ENCODE measurements at regions not wholly inside any gene's neighbourhood (a gene's known extent, or its start where the extent isn't known, plus 50 kb on each side); places are given as distances from the start of the nearest gene placed in this dataset.

- intact Hi-C loops (cut with micrococcal nuclease; ENCODE audit: unreplicated experiment): no loop called here
- no TSS peak for BruUV-seq (replicated peaks)
- peaks cover 1 to 7% of the 10 kb centered on the region in 2 experiments; a peak in 2 of 5 replicates for H3K27me3 ChIP-seq (ENCODE audit: control insufficient read depth in 1 of 2, insufficient read depth in 2 of 2, low read length in 2 of 2)
- DNase-seq (ENCODE audit: low spot score) (no peak), ATAC-seq (no peak), FAIRE-seq (no peak)
- no peak overlapping the region for H2AFZ ChIP-seq (ENCODE audit: low read length)
- 0% methylated on average over 1 of the region's 1 CpG for WGBS (ENCODE audit: low lambda C conversion rate)
- no peak overlapping the region for H3K9ac ChIP-seq (ENCODE audit: insufficient read depth, low read depth, low read length)
- no peak overlapping the region for H3K4me3 ChIP-seq (replicated peaks in 1 of 3; ENCODE audit: insufficient read depth in 1 of 3, low read depth in 2 of 3, low read length in 3 of 3)
- H4K20me1 ChIP-seq (ENCODE audit: insufficient read depth, low read length): no peaks in the 10 kb centered on the region
- H3K27ac ChIP-seq (ENCODE audit: extremely low read length, insufficient read depth, low read length): no peak overlapping the region
- in situ Hi-C loops (cut with HindIII; ENCODE audit: extremely low pct_ligation_motif_present, low pct_unique_long_range_greater_than_20kb): no loop called here
- no peaks in the 10 kb centered on the region for H3K4me1 ChIP-seq (ENCODE audit: insufficient read depth, low read length)
- POLR2A ChIA-PET: no interaction called here
- H3K9me3 ChIP-seq (ENCODE audit: low read length): no peaks in the 10 kb centered on the region
- no peak overlapping the region for H3K4me2 ChIP-seq (ENCODE audit: low read depth, low read length)
- TF ChIP-seq ZNF335 (CRISPR knock-in tag; IDR thresholded peaks at IDR 0.05) (no peak), SIN3A (IDR thresholded peaks at IDR 0.05; ENCODE audit: borderline replicate concordance, low read depth, low read length) (no peak), ZNF232 (CRISPR knock-in tag; IDR thresholded peaks at IDR 0.05; ENCODE audit: borderline replicate concordance) (no peak), NFE2 (CRISPR knock-in tag; IDR thresholded peaks at IDR 0.05) (no peak), ZNF564 (CRISPR knock-in tag; IDR thresholded peaks at IDR 0.05) (no peak)
- H3K36me3 ChIP-seq (replicated peaks in 1 of 2; ENCODE audit: control insufficient read depth in 1 of 2, insufficient read depth in 2 of 2, low read length in 2 of 2): no peaks in the 10 kb centered on the region
- H3K79me2 ChIP-seq (ENCODE audit: insufficient read depth, low read length): no peaks in the 10 kb centered on the region
- CTCF ChIA-PET (ENCODE audit: low intra/inter-chr PET ratio, low total read pairs): no interaction called here
These were observed 686.1 kb upstream of the RAB6C start for GRCh38 chr2:129293326-129293725.

DNA sequence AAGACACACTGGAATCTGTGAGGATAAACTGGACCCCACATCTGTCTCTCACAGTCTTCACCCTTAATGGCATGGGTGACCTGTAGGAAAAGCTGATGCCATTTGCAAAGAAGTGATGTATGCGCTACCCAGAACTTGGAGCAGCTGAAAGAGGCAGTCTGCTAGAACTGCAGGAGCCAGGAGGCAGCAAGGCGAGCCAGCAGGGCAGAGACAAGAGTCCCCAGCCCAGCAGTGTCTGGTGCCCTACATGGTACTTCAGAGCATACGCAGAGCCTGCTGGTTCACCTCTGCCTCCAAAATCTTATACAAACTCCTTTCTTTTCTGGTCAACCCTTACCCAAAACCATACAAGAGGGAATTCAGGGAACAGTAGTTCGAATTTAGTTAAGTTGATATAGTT, 683.1 kb upstream of the RAB6C start:
- H2AFZ ChIP-seq (ENCODE audit: low read length): no peak overlapping the region
- TF ChIP-seq MATR3 (CRISPR knock-in tag; IDR thresholded peaks at IDR 0.05): no peak
- no peak for TF ChIP-seq FOXC1 (CRISPR knock-in tag; IDR thresholded peaks at IDR 0.05; ENCODE audit: borderline replicate concordance)
- TF ChIP-seq, protein P1, sequence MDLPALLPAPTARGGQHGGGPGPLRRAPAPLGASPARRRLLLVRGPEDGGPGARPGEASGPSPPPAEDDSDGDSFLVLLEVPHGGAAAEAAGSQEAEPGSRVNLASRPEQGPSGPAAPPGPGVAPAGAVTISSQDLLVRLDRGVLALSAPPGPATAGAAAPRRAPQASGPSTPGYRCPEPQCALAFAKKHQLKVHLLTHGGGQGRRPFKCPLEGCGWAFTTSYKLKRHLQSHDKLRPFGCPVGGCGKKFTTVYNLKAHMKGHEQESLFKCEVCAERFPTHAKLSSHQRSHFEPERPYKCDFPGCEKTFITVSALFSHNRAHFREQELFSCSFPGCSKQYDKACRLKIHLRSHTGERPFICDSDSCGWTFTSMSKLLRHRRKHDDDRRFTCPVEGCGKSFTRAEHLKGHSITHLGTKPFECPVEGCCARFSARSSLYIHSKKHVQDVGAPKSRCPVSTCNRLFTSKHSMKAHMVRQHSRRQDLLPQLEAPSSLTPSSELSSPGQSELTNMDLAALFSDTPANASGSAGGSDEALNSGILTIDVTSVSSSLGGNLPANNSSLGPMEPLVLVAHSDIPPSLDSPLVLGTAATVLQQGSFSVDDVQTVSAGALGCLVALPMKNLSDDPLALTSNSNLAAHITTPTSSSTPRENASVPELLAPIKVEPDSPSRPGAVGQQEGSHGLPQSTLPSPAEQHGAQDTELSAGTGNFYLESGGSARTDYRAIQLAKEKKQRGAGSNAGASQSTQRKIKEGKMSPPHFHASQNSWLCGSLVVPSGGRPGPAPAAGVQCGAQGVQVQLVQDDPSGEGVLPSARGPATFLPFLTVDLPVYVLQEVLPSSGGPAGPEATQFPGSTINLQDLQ (CRISPR knock-in tag; IDR thresholded peaks at IDR 0.05): no peak
- no peaks in the 10 kb centered on the region for H3K79me2 ChIP-seq (ENCODE audit: insufficient read depth, low read length)
- no peaks in the 10 kb centered on the region for H3K9me3 ChIP-seq (ENCODE audit: low read length)
- H3K4me3 ChIP-seq (replicated peaks in 1 of 3; ENCODE audit: insufficient read depth in 1 of 3, low read depth in 2 of 3, low read length in 3 of 3): no peak overlapping the region
- H3K9ac ChIP-seq (ENCODE audit: insufficient read depth, low read depth, low read length): no peak overlapping the region
- ChIA-PET POLR2A (no interaction called here), CTCF (ENCODE audit: low intra/inter-chr PET ratio, low total read pairs) (no interaction called here)
- ATAC-seq (no peak), FAIRE-seq (no peak), DNase-seq (ENCODE audit: low spot score) (no peak)
- no TSS peak for BruUV-seq (replicated peaks)
- 40% methylated on average over 4 of the region's 4 CpGs for WGBS (ENCODE audit: low lambda C conversion rate)
- H3K27ac ChIP-seq (ENCODE audit: extremely low read length, insufficient read depth, low read length): no peak overlapping the region
- H3K4me2 ChIP-seq (ENCODE audit: low read depth, low read length): no peak overlapping the region
- in situ Hi-C loops (cut with HindIII; ENCODE audit: extremely low pct_ligation_motif_present, low pct_unique_long_range_greater_than_20kb): no loop called here
- no peaks in the 10 kb centered on the region for H4K20me1 ChIP-seq (ENCODE audit: insufficient read depth, low read length)
- intact Hi-C loops (cut with micrococcal nuclease; ENCODE audit: unreplicated experiment): no loop called here
- peaks cover 3 to 33% of the 10 kb centered on the region in 2 experiments; a peak in 2 of 5 replicates for H3K27me3 ChIP-seq (ENCODE audit: control insufficient read depth in 1 of 2, insufficient read depth in 2 of 2, low read length in 2 of 2)
- H3K36me3 ChIP-seq (replicated peaks in 1 of 2; ENCODE audit: control insufficient read depth in 1 of 2, insufficient read depth in 2 of 2, low read length in 2 of 2): no peaks in the 10 kb centered on the region
- H3K4me1 ChIP-seq (ENCODE audit: insufficient read depth, low read length): no peaks in the 10 kb centered on the region
